ENCODE measurements at regions not wholly inside any gene's neighbourhood (a gene's known extent, or its start where the extent isn't known, plus 50 kb on each side); places are given as distances from the start of the nearest gene placed in this dataset.

GRCh38 chr16:24624102-24624501 lies 84.7 kb downstream of the RBBP6 start:
- Histone ChIP-seq H3K9ac (no peak overlapping the region), H3K4me2 (ENCODE audit: low read length) (no peak overlapping the region), H3K36me3 (ENCODE audit: control insufficient read depth, insufficient read depth, low read length) (no peaks in the 10 kb centered on the region), H2AFZ (no peak overlapping the region), H3K9me3 (ENCODE audit: control insufficient read depth, low read length) (no peaks in the 10 kb centered on the region), H3K4me3 (ENCODE audit: low read depth, low read length) (no peak overlapping the region), H3K79me2 (no peaks in the 10 kb centered on the region), H3K27me3 (ENCODE audit: control insufficient read depth, insufficient read depth, low read length) (no peaks in the 10 kb centered on the region), H3K4me1 (no peaks in the 10 kb centered on the region), H3K27ac (no peak overlapping the region)
- TF ChIP-seq CTCF (IDR thresholded peaks at IDR 0.05) = no peak

DNA sequence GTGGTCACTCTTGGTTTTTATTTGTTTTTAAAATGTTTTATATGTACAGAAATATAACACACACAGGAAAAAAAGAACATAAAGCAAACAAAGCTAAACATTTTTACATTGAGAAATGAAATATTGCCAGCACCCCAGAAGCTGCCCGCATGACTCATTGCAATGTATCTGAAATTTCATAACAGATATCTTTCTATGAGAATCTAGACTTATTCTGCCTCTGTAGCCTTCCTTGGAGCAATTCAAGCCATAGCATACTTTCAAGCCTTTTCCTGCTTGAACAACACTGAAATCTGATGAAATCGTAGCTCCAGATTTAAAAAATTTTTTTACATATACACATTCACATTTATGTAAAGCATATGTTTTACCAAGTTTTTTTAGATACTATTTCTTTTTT lies 86.9 kb downstream of the RBBP6 start:
- Histone ChIP-seq H3K27ac (no peak overlapping the region), H3K4me3 (ENCODE audit: low read depth, low read length) (no peak overlapping the region), H3K27me3 (ENCODE audit: control insufficient read depth, insufficient read depth, low read length) (no peaks in the 10 kb centered on the region), H3K79me2 (no peaks in the 10 kb centered on the region), H3K4me1 (no peaks in the 10 kb centered on the region), H3K9ac (no peak overlapping the region), H3K4me2 (ENCODE audit: low read length) (no peak overlapping the region), H3K9me3 (ENCODE audit: control insufficient read depth, low read length) (no peaks in the 10 kb centered on the region), H2AFZ (no peak overlapping the region), H3K36me3 (ENCODE audit: control insufficient read depth, insufficient read depth, low read length) (no peaks in the 10 kb centered on the region)
- no peak for TF ChIP-seq CTCF (IDR thresholded peaks at IDR 0.05)

DNA sequence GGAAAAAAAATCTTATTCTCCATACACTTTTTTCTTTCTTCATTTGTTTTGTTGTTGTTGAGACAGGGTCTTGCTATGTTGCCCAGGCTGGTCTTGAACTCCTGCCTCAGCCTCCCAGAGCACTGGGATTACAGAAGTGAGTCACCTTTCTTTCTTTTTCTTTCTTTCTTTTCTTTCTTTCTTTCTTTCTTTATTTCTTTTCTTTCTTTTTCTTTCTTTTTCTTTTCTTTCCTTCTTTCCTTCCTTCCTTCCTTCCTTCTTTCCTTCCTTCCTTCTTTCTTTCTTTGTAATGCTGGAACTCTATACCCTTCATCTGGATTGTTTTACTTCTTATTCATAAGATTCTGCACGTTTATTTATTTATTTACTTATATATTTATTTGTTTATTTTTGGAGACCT lies 94.5 kb upstream of the TNRC6A start:
- no peak overlapping the region for H3K9ac ChIP-seq
- no peaks in the 10 kb centered on the region for H3K4me1 ChIP-seq
- H3K79me2 ChIP-seq = no peaks in the 10 kb centered on the region
- no peak for TF ChIP-seq CTCF (IDR thresholded peaks at IDR 0.05)
- H3K4me3 ChIP-seq (ENCODE audit: low read depth, low read length) = no peak overlapping the region
- no peaks in the 10 kb centered on the region for H3K27me3 ChIP-seq (ENCODE audit: control insufficient read depth, insufficient read depth, low read length)
- H3K4me2 ChIP-seq (ENCODE audit: low read length) = no peak overlapping the region
- H3K27ac ChIP-seq = no peak overlapping the region
- no peaks in the 10 kb centered on the region for H3K36me3 ChIP-seq (ENCODE audit: control insufficient read depth, insufficient read depth, low read length)
- no peak overlapping the region for H2AFZ ChIP-seq
- no peaks in the 10 kb centered on the region for H3K9me3 ChIP-seq (ENCODE audit: control insufficient read depth, low read length)

GRCh38 chr16:24635900-24636610 lies 93.4 kb upstream of the TNRC6A start:
- Histone ChIP-seq H3K9me3 (ENCODE audit: control insufficient read depth, low read length) (no peaks in the 10 kb centered on the region), H3K4me2 (ENCODE audit: low read length) (no peak overlapping the region), H2AFZ (no peak overlapping the region), H3K9ac (no peak overlapping the region), H3K27ac (no peak overlapping the region), H3K79me2 (no peaks in the 10 kb centered on the region), H3K4me1 (no peaks in the 10 kb centered on the region), H3K36me3 (ENCODE audit: control insufficient read depth, insufficient read depth, low read length) (no peaks in the 10 kb centered on the region), H3K27me3 (ENCODE audit: control insufficient read depth, insufficient read depth, low read length) (no peaks in the 10 kb centered on the region), H3K4me3 (ENCODE audit: low read depth, low read length) (no peak overlapping the region)
- TF ChIP-seq CTCF (IDR thresholded peaks at IDR 0.05) = no peak

DNA sequence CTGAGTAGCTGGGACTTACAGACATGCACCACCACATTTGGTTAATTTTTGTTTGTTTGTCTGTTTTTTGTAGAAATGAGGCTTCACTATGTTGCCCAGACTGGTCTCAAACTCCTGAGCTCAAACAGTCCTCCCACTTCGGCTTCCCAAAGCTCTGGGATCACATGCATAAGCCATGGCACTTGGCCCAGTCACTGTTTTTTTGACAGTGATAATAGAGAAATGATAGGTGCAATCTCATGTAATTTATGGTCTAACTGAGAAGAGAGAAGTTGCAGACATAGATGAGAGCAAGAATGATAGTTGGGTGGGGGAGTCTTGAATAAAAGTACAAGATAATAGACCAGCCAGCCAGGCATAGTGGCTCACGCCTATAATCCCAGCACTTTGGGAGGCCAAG lies 89.7 kb upstream of the TNRC6A start:
- Histone ChIP-seq H2AFZ (no peak overlapping the region), H3K36me3 (ENCODE audit: control insufficient read depth, insufficient read depth, low read length) (no peaks in the 10 kb centered on the region), H3K4me3 (ENCODE audit: low read depth, low read length) (no peak overlapping the region), H3K27ac (no peak overlapping the region), H3K4me1 (no peaks in the 10 kb centered on the region), H3K9me3 (ENCODE audit: control insufficient read depth, low read length) (no peaks in the 10 kb centered on the region), H3K4me2 (ENCODE audit: low read length) (no peak overlapping the region), H3K79me2 (no peaks in the 10 kb centered on the region), H3K27me3 (ENCODE audit: control insufficient read depth, insufficient read depth, low read length) (no peaks in the 10 kb centered on the region), H3K9ac (no peak overlapping the region)
- TF ChIP-seq CTCF (IDR thresholded peaks at IDR 0.05) = no peak

All from parathyroid adenoma (tissue), 2 donors.